ENCODE measurements at regions not wholly inside any gene's neighbourhood (a gene's known extent, or its start where the extent isn't known, plus 50 kb on each side); places are given as distances from the start of the nearest gene placed in this dataset.

GRCh38 chr6:114783083-114783482 lies 440.3 kb upstream of the HS3ST5 start:
- TF ChIP-seq MYC (IDR thresholded peaks at IDR 0.05; ENCODE audit: borderline replicate concordance, low read length) (no peak), ELK1 (IDR thresholded peaks at IDR 0.05; ENCODE audit: low read depth, low read length) (no peak), JUNB (IDR thresholded peaks at IDR 0.05) (no peak), RCOR1 (IDR thresholded peaks at IDR 0.05; ENCODE audit: low read depth, low read length) (no peak), BHLHE40 (IDR thresholded peaks at IDR 0.05; ENCODE audit: low read depth, low read length) (no peak), CTCF (IDR thresholded peaks at IDR 0.05) (no peak), BCL3 (IDR thresholded peaks at IDR 0.05) (no peak)
